ENCODE measurements at regions not wholly inside any gene's neighbourhood (a gene's known extent, or its start where the extent isn't known, plus 50 kb on each side); places are given as distances from the start of the nearest gene placed in this dataset.
"Not testable (repeated sequence)": the region's sequence is repeated elsewhere in the genome, so short reads cannot be mapped to it uniquely, and the experiment has no call there.

- Histone ChIP-seq H3K36me3 (no peaks in the 10 kb centered on the region), H3K27ac (no peak overlapping the region), H3K27me3 (ENCODE audit: insufficient read depth, low read depth, severe bottlenecking) (no peaks in the 10 kb centered on the region), H3K9me3 (ENCODE audit: severe bottlenecking) (peaks cover 7% of the 10 kb centered on the region), H3K4me3 (ENCODE audit: low read depth, low read length) (no peak overlapping the region)
- DNase-seq: no peak
- no peak for TF ChIP-seq CTCF (IDR thresholded peaks at IDR 0.05; ENCODE audit: low read depth, low read length)
Observed at GRCh38 chr16:9014389-9014788, 50.7 kb upstream of the USP7 start.

GRCh38 chr16:9015489-9015888, 51.8 kb upstream of the USP7 start:
- no peaks in the 10 kb centered on the region for H3K27me3 ChIP-seq (ENCODE audit: insufficient read depth, low read depth, severe bottlenecking)
- no peak for DNase-seq
- no peak for TF ChIP-seq CTCF (IDR thresholded peaks at IDR 0.05; ENCODE audit: low read depth, low read length)

GRCh38 chr16:9016005-9016404, 52.3 kb upstream of the USP7 start:
- H3K4me3 ChIP-seq (ENCODE audit: low read depth, low read length): not testable (repeated sequence)

More at GRCh38 chr16:9015489-9015888, 51.8 kb upstream of the USP7 start:
- Histone ChIP-seq H3K4me3 (ENCODE audit: low read depth, low read length) (no peak overlapping the region), H3K36me3 (no peaks in the 10 kb centered on the region), H3K9me3 (ENCODE audit: severe bottlenecking) (peaks cover 7% of the 10 kb centered on the region), H3K27ac (no peak overlapping the region)

GRCh38 chr16:9016824-9017223, 53.1 kb upstream of the USP7 start:
- no peaks in the 10 kb centered on the region for H3K27me3 ChIP-seq (ENCODE audit: insufficient read depth, low read depth, severe bottlenecking)
- peaks cover 7% of the 10 kb centered on the region for H3K9me3 ChIP-seq (ENCODE audit: severe bottlenecking)
- no peak for DNase-seq
- H3K27ac ChIP-seq: no peak overlapping the region
- no peak for TF ChIP-seq CTCF (IDR thresholded peaks at IDR 0.05; ENCODE audit: low read depth, low read length)
- H3K36me3 ChIP-seq: no peaks in the 10 kb centered on the region
- H3K4me3 ChIP-seq (ENCODE audit: low read depth, low read length): no peak overlapping the region

More at GRCh38 chr16:9016005-9016404, 52.3 kb upstream of the USP7 start:
- not testable (repeated sequence) for H3K27ac ChIP-seq; DNase-seq; H3K9me3 ChIP-seq (ENCODE audit: severe bottlenecking); H3K27me3 ChIP-seq (ENCODE audit: insufficient read depth, low read depth, severe bottlenecking); H3K36me3 ChIP-seq

GRCh38 chr16:9027070-9027799, 63.5 kb upstream of the USP7 start:
- no peaks in the 10 kb centered on the region for H3K27me3 ChIP-seq (ENCODE audit: insufficient read depth, low read depth, severe bottlenecking)
- H3K27ac ChIP-seq: no peak overlapping the region
- H3K9me3 ChIP-seq (ENCODE audit: severe bottlenecking): no peaks in the 10 kb centered on the region
- H3K36me3 ChIP-seq: no peaks in the 10 kb centered on the region
- DNase-seq: no peak
- no peak for TF ChIP-seq CTCF (IDR thresholded peaks at IDR 0.05; ENCODE audit: low read depth, low read length)
- no peak overlapping the region for H3K4me3 ChIP-seq (ENCODE audit: low read depth, low read length)

- H3K27ac ChIP-seq; H3K36me3 ChIP-seq; DNase-seq; H3K27me3 ChIP-seq (ENCODE audit: insufficient read depth, low read depth, severe bottlenecking); H3K4me3 ChIP-seq (ENCODE audit: low read depth, low read length); H3K9me3 ChIP-seq (ENCODE audit: severe bottlenecking): not testable (repeated sequence)
Observed at GRCh38 chr16:9028491-9028890, 63.0 kb upstream of the HAPSTR1 start.

- Histone ChIP-seq H3K27ac (no peak overlapping the region), H3K27me3 (ENCODE audit: insufficient read depth, low read depth, severe bottlenecking) (no peaks in the 10 kb centered on the region), H3K9me3 (ENCODE audit: severe bottlenecking) (no peaks in the 10 kb centered on the region), H3K4me3 (ENCODE audit: low read depth, low read length) (no peak overlapping the region), H3K36me3 (no peaks in the 10 kb centered on the region)
- no peak for DNase-seq
- no peak for TF ChIP-seq CTCF (IDR thresholded peaks at IDR 0.05; ENCODE audit: low read depth, low read length)
Observed at GRCh38 chr16:9031107-9031506, 60.3 kb upstream of the HAPSTR1 start.
